ENCODE measurements at regions not wholly inside any gene's neighbourhood (a gene's known extent, or its start where the extent isn't known, plus 50 kb on each side); places are given as distances from the start of the nearest gene placed in this dataset.

DNA sequence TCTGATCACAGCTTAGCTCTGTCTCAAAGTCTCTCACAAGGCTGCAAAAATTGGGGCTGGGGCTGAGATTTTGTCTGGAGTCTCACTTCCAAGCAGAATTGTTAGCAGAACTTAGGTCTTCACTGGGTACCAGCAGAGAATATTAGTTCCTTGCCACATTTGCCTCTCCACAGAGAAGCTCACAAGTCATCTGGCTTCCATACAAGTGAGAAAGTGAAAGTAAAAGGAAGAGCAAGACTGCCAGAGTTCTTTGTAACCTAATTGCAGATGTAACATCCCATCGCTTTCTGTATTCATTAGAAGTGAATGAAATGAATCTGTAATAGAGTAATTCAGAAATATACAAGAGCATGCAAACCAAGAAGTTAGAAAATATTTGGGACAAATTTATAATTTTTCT is 624.1 kb upstream of the GNPDA2 start (continued):
- no peak for TF ChIP-seq EP300 (conservative IDR thresholded peaks at IDR 0.05; ENCODE audit: poor library complexity, severe bottlenecking)

DNA sequence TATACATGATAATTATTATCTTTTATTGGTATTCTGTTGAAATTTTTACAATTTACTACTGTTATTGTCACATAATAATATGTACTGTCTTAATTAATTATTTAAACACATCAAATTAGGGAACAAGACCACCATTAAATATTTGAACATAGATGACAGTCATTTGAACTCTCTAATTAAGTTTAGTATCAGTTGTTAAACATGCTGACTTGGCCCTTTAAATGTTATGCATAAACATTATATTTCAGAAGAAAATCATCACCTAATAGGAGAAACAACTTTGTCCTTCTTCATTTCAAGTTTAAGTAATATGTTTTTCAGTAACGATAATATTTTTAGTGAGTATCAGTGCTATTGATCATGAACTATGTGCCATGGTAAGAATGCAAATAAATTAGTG is 623.5 kb upstream of the GNPDA2 start:
- H3K4me3 ChIP-seq (ENCODE audit: low read length): no peak overlapping the region
- no peaks in the 10 kb centered on the region for H3K36me3 ChIP-seq (ENCODE audit: insufficient read depth, low read length)
- TF ChIP-seq REST (IDR thresholded peaks at IDR 0.05; ENCODE audit: borderline replicate concordance): no peak
- no peak for TF ChIP-seq EZH2 (IDR thresholded peaks at IDR 0.05; ENCODE audit: borderline replicate concordance, insufficient read depth, low read length, poor library complexity, severe bottlenecking)
- no peak for TF ChIP-seq TAF1 (IDR thresholded peaks at IDR 0.05; ENCODE audit: low read depth)
- TF ChIP-seq CTCF (IDR thresholded peaks at IDR 0.05; ENCODE audit: poor library complexity, severe bottlenecking): no peak
- TF ChIP-seq POLR2AphosphoS5 (IDR thresholded peaks at IDR 0.05): no peak
- TF ChIP-seq RAD21 (conservative IDR thresholded peaks at IDR 0.05): no peak
- TF ChIP-seq EP300 (conservative IDR thresholded peaks at IDR 0.05; ENCODE audit: poor library complexity, severe bottlenecking): no peak
- TF ChIP-seq SMC3 (conservative IDR thresholded peaks at IDR 0.05; ENCODE audit: poor library complexity): no peak
- TF ChIP-seq MXI1 (conservative IDR thresholded peaks at IDR 0.05; ENCODE audit: poor library complexity, severe bottlenecking): no peak
- no peaks in the 10 kb centered on the region for H3K9me3 ChIP-seq (ENCODE audit: low read length)
- H3K79me2 ChIP-seq (replicated peaks; ENCODE audit: insufficient read depth, low read length): no peaks in the 10 kb centered on the region
- no peak overlapping the region for H3K9ac ChIP-seq (ENCODE audit: low read length)
- no peaks in the 10 kb centered on the region for H3K9me2 ChIP-seq (ENCODE audit: insufficient read depth, low read length)
- H3F3A ChIP-seq (ENCODE audit: insufficient read depth, low read length, poor library complexity, severe bottlenecking): no peaks in the 10 kb centered on the region
- H2AFZ ChIP-seq (ENCODE audit: low read depth, low read length): no peak overlapping the region
- no peaks in the 10 kb centered on the region for H4K20me1 ChIP-seq (ENCODE audit: insufficient read depth)
- H3K27ac ChIP-seq (ENCODE audit: low read length): no peak overlapping the region
- no peaks in the 10 kb centered on the region for H3K27me3 ChIP-seq (ENCODE audit: insufficient read depth, low read depth, low read length)
- H3K4me2 ChIP-seq (ENCODE audit: low read length): no peak overlapping the region

- Histone ChIP-seq H3K4me2 (ENCODE audit: low read length) (peak overlapping the region; percentile 16), H3K9ac (ENCODE audit: low read length) (no peak overlapping the region), H3F3A (ENCODE audit: insufficient read depth, low read length, poor library complexity, severe bottlenecking) (no peaks in the 10 kb centered on the region), H3K9me2 (ENCODE audit: insufficient read depth, low read length) (no peaks in the 10 kb centered on the region), H3K27me3 (ENCODE audit: insufficient read depth, low read depth, low read length) (no peaks in the 10 kb centered on the region), H3K79me2 (replicated peaks; ENCODE audit: insufficient read depth, low read length) (no peaks in the 10 kb centered on the region), H3K4me3 (ENCODE audit: low read length) (no peak overlapping the region), H3K9me3 (ENCODE audit: low read length) (no peaks in the 10 kb centered on the region), H4K20me1 (ENCODE audit: insufficient read depth) (no peaks in the 10 kb centered on the region), H3K27ac (ENCODE audit: low read length) (no peak overlapping the region), H3K36me3 (ENCODE audit: insufficient read depth, low read length) (no peaks in the 10 kb centered on the region), H2AFZ (ENCODE audit: low read depth, low read length) (no peak overlapping the region)
- no peak for TF ChIP-seq MXI1 (conservative IDR thresholded peaks at IDR 0.05; ENCODE audit: poor library complexity, severe bottlenecking)
Observed at GRCh38 chr4:45346816-45347435, 620.6 kb upstream of the GNPDA2 start.
